Raji (cell line): ENCODE measurements at regions not wholly inside any gene's neighbourhood (a gene's known extent, or its start where the extent isn't known, plus 50 kb on each side); places are given as distances from the start of the nearest gene placed in this dataset.

Experiments
- POLR2A ChIP-seq: IDR thresholded peaks from 2 replicates; pipeline ENCODE4 v1.6.1; 2011; ENCODE audit warnings: low read depth, low read length, control low read depth; ENCODE audit not compliant: insufficient read depth

- TF ChIP-seq POLR2A = no peak
These were observed 308.1 kb upstream of the FZD8 start for GRCh38 chr10:35950226-35950625.

DNA sequence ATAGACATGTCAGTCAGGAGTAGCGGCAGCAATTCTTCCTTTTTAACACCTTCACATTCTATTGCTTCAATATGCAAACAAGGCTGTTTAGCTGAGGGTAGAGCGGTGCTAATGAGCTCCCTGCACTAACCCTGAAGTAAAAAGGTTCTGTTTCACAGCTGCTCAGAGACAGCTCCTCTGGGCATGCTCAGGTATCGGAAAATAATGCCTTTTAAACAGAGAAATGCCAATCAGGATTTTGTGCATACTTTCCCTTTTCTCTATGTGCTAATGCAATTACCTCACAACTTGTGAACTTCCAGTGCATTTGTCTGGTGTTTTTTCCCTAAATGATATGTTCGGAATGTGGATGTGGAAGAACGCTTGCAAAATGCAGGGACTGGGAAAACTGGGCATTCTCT lies 307.7 kb upstream of the FZD8 start:
- no peak for TF ChIP-seq POLR2A

GRCh38 chr10:35946556-35946955 lies 304.5 kb upstream of the FZD8 start:
- no peak for TF ChIP-seq POLR2A

- TF ChIP-seq POLR2A = no peak
These were observed 300.0 kb upstream of the FZD8 start for GRCh38 chr10:35942057-35942456.

DNA sequence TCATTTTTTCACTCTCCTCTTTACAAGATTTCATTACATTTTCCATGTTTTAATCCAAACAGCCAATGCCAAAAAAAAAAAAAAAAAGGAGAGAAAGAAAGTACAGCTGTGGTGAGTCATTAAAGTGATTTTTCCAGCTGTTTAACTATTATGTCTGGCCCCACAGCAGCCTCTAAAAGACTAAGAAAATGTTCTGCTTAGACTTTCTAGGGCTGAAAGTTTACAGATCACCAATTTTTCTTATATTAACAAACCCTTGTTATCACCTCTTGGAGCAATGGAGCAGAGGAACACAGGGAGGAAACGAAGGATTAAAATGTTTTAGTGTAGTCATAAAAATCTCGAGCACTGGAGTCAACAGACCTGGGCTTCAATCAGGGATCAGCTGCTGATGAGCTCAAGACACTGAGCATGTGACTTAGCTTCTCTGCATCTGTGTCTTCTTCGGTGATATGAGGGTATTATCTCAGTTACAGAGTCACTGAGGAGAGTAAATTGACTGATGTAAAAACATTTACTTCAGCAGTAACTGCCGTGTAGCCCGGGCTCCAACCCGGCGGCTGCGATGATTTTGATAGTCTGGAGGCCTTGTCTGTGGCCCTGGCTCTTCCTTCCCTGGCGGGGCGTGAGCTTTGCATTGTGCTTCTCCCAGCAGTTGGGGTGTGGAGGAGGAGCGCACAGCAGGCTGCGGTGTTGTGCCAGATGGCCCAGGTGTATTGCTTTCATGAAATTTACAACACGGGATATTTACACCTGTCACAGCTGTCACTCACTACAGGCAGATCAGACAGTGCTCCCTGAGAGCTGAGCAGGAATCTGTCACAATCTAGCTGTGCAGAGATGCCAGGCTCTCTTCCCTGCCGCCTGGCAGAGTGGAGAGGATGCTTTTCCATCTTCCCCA lies 298.3 kb upstream of the FZD8 start:
- TF ChIP-seq POLR2A = no peak

DNA sequence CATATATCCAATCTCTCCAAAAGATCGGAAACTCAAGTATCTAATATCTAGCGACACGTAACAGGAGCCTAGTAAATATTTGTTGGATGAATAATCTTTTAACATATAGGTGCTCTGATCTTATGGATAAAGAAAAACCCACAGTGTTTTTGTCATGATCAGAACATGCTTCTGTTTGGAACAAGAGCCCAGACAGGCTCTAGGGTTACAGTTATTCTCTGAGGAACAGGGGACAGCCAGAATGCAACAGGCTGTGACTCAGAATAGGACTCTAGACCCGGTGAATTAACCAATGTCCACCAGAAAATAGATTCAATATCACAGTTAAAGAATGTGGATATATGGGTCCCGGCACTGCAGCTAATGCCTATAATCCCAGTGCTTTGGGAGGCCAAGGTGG lies 296.1 kb upstream of the FZD8 start:
- no peak for TF ChIP-seq POLR2A

DNA sequence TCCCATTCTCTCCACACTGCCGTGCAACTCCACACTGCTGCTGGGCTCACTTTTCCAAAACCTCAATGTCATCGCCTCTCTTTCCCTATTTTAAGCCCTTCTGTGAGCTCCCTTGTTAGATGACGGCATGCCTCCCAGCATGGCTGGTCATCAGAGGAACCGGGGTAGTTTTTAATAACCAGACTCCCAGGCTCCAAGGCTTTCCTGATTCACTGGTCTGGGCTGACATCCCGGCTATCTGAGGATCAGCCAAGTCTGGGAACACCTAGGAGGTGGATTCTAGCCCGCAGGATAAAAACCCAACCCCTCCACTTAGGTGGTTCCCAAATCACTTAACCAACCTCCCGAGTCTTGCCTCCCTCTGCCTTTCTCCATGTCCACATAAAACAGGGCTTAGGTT lies 295.4 kb upstream of the FZD8 start:
- TF ChIP-seq POLR2A = no peak

DNA sequence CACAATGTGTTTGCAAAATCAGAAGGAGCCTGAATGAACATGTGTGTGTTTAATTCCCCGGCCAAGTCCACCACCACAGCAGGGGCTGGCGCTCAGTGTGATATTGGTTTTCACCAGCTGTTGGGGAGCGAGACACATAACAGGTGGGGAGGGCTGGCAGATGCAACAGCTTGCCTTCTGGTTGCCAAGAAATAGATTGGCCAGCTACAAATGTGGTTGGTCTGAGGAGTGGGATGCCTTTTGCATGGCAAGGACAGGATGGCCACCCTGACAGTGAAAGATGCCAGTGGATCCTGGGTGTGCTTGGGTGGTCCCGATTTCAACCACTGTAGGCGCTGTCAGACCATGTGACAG lies 292.5 kb upstream of the FZD8 start:
- TF ChIP-seq POLR2A = no peak

- no peak for TF ChIP-seq POLR2A
These were observed 292.0 kb upstream of the FZD8 start for GRCh38 chr10:35933940-35934641.

GRCh38 chr10:35933491-35933890 lies 291.4 kb upstream of the FZD8 start:
- TF ChIP-seq POLR2A = no peak

DNA sequence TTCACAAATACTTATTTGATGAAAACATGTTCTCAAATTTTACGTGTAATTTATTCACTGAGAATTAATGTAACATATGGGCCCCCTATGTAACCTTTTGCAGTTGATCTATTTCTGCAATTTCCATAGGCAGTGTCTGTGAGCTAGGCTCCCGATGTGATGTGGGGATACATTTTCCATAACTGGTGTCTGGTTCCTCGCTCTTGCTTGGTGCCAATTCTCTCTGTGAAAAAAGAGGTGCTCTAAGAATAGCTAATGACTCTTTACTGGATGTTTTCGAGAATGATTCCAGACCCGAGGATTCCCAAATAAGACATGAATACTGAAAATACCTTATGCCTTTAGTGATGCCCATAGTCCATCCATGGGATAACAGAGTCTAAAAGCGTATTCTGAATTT lies 286.7 kb upstream of the FZD8 start:
- TF ChIP-seq POLR2A = no peak

DNA sequence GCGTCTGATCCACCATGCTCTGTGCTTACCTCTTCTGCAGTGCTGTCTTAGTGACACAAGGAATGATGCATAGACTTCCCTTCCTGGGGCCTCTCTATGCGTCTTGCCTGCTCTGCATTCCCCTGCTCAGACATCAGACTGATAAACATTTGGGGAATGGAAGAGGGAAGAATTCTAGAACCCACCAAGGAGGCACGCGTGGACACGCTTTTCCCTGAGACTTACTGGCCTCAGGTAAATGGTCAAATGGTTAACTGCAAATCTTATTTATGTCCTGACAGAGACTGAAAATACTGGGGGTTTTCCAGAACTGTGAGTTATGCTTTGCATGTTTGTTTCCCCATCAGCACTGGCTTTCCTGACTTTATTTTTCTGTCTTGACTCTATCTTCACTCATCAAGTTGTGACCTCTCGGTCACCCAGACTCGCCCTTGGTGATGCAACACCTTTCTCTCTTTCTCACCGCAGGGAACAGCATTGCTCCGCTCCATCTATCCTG lies 285.9 kb upstream of the FZD8 start:
- no peak for TF ChIP-seq POLR2A

DNA sequence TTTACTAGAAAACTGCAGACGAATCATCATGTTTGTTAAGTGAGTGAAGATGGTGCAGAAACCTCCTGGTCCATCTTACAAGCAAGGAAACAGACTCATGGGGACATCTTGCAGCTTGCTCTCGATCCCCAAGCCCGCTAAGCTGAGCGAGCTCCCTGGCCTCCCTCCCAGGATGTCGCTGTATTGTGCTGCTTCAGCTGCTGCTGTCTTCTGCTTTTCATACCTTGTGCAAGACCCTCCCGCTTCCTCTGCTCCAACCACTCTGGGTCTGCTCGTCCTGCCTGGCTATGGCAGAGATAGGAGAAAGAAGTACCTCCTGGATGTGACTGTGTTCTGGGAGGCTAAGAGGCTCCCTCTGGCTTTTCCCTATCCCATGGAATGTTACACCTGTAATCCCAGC lies 285.2 kb upstream of the FZD8 start:
- no peak for TF ChIP-seq POLR2A

GRCh38 chr10:35926846-35927245 lies 284.8 kb upstream of the FZD8 start:
- no peak for TF ChIP-seq POLR2A

- no peak for TF ChIP-seq POLR2A
These were observed 283.4 kb upstream of the FZD8 start for GRCh38 chr10:35925493-35925892.

GRCh38 chr10:35924759-35925158 lies 282.7 kb upstream of the FZD8 start:
- TF ChIP-seq POLR2A = no peak
